Breast epithelium (tissue), 4 donors: ENCODE measurements at regions not wholly inside any gene's neighbourhood (a gene's known extent, or its start where the extent isn't known, plus 50 kb on each side); places are given as distances from the start of the nearest gene placed in this dataset.

Source experiments
- DNase-seq, 2 donors: peaks; one replicate each; pipeline ENCODE4 v3.0.0-alpha.2; 2019; ENCODE audit warnings: low spot score in 2 of 2
- H3K27ac ChIP-seq, 2 donors: fragments of 200-600 bp; sonication (generic) in 1 of 2; one replicate each; pipeline ENCODE4 v1.5.1; 2016 to 2019; ENCODE audit warnings: mild to moderate bottlenecking in 1 of 2
- H3K27me3 ChIP-seq, 2 donors: fragments of 200-600 bp; sonication (generic) in 1 of 2; one replicate each; pipeline versions ENCODE4 v1.5.1 to v1.6.0; 2017 to 2019; ENCODE audit warnings: control low read depth in 1 of 2, mild to moderate bottlenecking in 1 of 2
- H3K36me3 ChIP-seq: fragments of 200-600 bp; one replicate; pipeline ENCODE4 v1.5.1; 2019
- H3K4me1 ChIP-seq, 2 donors: fragments of 200-600 bp; sonication (generic); one replicate each; pipeline ENCODE4 v1.5.1; 2016 to 2019; ENCODE audit warnings: control low read depth in 1 of 2
- H3K4me3 ChIP-seq, 3 donors: fragments of 200-600 bp; sonication (generic); 1 replicate in 2 of 3; 2 replicates in 1 of 3; pipeline ENCODE4 v1.5.1; 2016 to 2019; ENCODE audit warnings: mild to moderate bottlenecking in 3 of 3, moderate library complexity in 2 of 3
- H3K9me3 ChIP-seq, 2 donors: fragments of 200-600 bp; sonication (generic) in 1 of 2; one replicate each; pipeline ENCODE4 v1.5.1; 2016 to 2019; ENCODE audit warnings: control low read depth in 1 of 2
- POLR2A ChIP-seq: fragments of 450-650 bp; IDR thresholded peaks from one replicate; pipeline ENCODE4 v1.6.1; 2016; ENCODE audit warnings: antibody characterized with exemption, mild to moderate bottlenecking, moderate library complexity
- POLR2AphosphoS5 ChIP-seq, 3 donors: sonication (generic); formaldehyde crosslinking; IDR thresholded peaks; one replicate each; pipeline ENCODE4 v1.6.1; 2017; ENCODE audit warnings: antibody characterized with exemption in 3 of 3
- intact Hi-C: fragments of 100-400 bp; cut with DNase I; formaldehyde crosslinking; loops from one replicate; pipeline ENCODE4 v1.15.1; 2023; ENCODE audit warnings: low total_unique reads
- TF ChIP-seq, protein P1 (sequence below), 3 donors: fragments of 450-650 bp; IDR thresholded peaks; one replicate each; pipeline ENCODE4 v1.5.1; 2016 to 2017; ENCODE audit warnings: antibody characterized with exemption in 3 of 3, mild to moderate bottlenecking in 3 of 3, moderate library complexity in 3 of 3

GRCh38 chr12:5139751-5140150 lies 96.1 kb downstream of the KCNA5 start:
- Histone ChIP-seq H3K36me3 (no peaks in the 10 kb centered on the region), H3K9me3 (peaks cover 0 to 10% of the 10 kb centered on the region in 2 donors), H3K4me1 (no peaks in the 10 kb centered on the region), H3K4me3 (no peak overlapping the region), H3K27ac (no peak overlapping the region), H3K27me3 (no peaks in the 10 kb centered on the region)
- DNase-seq: no peak
- intact Hi-C loops: no loop called here
- no peak for TF ChIP-seq POLR2A

DNA sequence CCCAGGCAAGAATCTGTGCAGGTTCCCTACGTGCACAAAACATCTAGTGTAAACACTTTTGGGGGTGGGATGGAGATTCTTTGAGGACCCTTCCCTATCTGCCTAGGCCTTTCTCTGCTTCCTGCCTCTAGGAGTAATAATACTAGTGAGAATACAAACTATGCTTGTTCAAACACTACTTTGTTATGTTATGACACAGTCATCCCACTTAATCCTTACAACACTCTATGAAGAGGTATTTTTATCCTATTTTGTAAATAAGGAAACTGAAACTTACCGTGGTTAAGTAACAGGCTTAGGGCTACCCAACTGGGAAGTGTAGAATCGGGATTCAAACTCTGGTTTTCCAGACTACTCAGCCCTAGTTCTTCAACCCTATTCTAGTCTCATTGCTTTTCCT lies 96.5 kb downstream of the KCNA5 start:
- Histone ChIP-seq H3K4me3 (no peak overlapping the region), H3K27ac (no peak overlapping the region), H3K36me3 (no peaks in the 10 kb centered on the region), H3K27me3 (no peaks in the 10 kb centered on the region), H3K4me1 (no peaks in the 10 kb centered on the region), H3K9me3 (peaks cover 0 to 10% of the 10 kb centered on the region in 2 donors)
- DNase-seq: no peak
- intact Hi-C loops: no loop called here
- no peak for TF ChIP-seq POLR2A
- TF ChIP-seq, protein P1, sequence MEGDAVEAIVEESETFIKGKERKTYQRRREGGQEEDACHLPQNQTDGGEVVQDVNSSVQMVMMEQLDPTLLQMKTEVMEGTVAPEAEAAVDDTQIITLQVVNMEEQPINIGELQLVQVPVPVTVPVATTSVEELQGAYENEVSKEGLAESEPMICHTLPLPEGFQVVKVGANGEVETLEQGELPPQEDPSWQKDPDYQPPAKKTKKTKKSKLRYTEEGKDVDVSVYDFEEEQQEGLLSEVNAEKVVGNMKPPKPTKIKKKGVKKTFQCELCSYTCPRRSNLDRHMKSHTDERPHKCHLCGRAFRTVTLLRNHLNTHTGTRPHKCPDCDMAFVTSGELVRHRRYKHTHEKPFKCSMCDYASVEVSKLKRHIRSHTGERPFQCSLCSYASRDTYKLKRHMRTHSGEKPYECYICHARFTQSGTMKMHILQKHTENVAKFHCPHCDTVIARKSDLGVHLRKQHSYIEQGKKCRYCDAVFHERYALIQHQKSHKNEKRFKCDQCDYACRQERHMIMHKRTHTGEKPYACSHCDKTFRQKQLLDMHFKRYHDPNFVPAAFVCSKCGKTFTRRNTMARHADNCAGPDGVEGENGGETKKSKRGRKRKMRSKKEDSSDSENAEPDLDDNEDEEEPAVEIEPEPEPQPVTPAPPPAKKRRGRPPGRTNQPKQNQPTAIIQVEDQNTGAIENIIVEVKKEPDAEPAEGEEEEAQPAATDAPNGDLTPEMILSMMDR (IDR thresholded peaks at IDR 0.05): no peak
- TF ChIP-seq POLR2AphosphoS5 (IDR thresholded peaks at IDR 0.05): no peak

DNA sequence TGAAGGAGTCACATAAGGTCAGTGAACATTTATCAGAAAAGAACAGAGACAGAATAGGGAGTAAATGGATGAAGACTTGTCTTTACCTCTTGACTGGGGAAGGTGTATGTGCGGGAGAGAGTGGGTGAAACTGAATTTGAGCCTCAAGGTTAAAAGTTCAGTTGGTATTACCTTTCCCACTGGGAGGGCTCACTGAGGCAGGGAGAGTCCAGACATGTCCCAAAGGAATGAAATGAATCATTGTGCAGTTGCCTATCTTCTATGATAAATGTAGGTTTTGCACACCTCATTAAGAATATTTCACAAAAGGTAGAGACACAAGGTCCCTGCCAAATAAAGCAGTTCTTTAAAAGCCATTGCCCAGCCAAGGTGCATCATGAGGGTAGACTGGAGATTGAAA lies 105.2 kb downstream of the KCNA5 start:
- no peak overlapping the region for H3K4me3 ChIP-seq
- H3K9me3 ChIP-seq: no peaks in the 10 kb centered on the region
- H3K27ac ChIP-seq: no peak overlapping the region
- peaks cover 0 to 5% of the 10 kb centered on the region in 2 donors for H3K27me3 ChIP-seq
- H3K36me3 ChIP-seq: no peaks in the 10 kb centered on the region
- intact Hi-C loops: no loop called here
- TF ChIP-seq POLR2AphosphoS5 (IDR thresholded peaks at IDR 0.05) (no peak), POLR2A (no peak)
- TF ChIP-seq, protein P1 (IDR thresholded peaks at IDR 0.05): no peak
- no peaks in the 10 kb centered on the region for H3K4me1 ChIP-seq
- no peak for DNase-seq

- Histone ChIP-seq H3K27ac (no peak overlapping the region), H3K4me1 (no peaks in the 10 kb centered on the region), H3K27me3 (peaks cover 0 to 5% of the 10 kb centered on the region in 2 donors), H3K36me3 (no peaks in the 10 kb centered on the region), H3K4me3 (no peak overlapping the region), H3K9me3 (no peaks in the 10 kb centered on the region)
- no peak for DNase-seq
- intact Hi-C loops: no loop called here
- no peak for TF ChIP-seq POLR2AphosphoS5 (IDR thresholded peaks at IDR 0.05)
- no peak for TF ChIP-seq POLR2A
- TF ChIP-seq, protein P1 (IDR thresholded peaks at IDR 0.05): no peak
Measured at GRCh38 chr12:5154091-5154490, 110.4 kb downstream of the KCNA5 start.

DNA sequence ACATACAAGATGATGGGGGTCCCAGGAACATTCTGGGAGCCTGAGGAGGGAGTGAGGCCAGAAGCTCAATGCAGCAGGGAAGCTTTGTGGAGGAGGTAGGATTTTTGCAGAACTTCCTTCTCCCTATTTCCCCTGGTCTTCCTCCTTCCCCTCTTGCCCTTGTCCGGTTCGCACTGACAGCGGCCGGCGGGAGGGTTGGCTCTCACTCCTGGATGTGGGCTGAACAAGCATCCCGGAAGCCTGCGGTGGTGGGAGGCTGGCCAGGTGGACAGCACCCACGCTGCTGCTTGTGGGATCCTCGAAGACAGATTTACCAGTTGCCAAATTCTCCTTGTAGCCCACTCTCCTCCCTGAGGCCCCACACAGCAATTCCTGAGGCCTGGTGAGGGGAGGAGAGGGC lies 112.2 kb downstream of the KCNA5 start:
- Histone ChIP-seq H3K27me3 (peaks cover 0 to 2% of the 10 kb centered on the region in 2 donors), H3K4me1 (no peaks in the 10 kb centered on the region), H3K4me3 (no peak overlapping the region), H3K36me3 (no peaks in the 10 kb centered on the region), H3K9me3 (no peaks in the 10 kb centered on the region), H3K27ac (no peak overlapping the region)
- TF ChIP-seq POLR2A: no peak
- TF ChIP-seq, protein P1 (IDR thresholded peaks at IDR 0.05): no peak
- TF ChIP-seq POLR2AphosphoS5 (IDR thresholded peaks at IDR 0.05): no peak
- no peak for DNase-seq
- intact Hi-C loops: no loop called here

DNA sequence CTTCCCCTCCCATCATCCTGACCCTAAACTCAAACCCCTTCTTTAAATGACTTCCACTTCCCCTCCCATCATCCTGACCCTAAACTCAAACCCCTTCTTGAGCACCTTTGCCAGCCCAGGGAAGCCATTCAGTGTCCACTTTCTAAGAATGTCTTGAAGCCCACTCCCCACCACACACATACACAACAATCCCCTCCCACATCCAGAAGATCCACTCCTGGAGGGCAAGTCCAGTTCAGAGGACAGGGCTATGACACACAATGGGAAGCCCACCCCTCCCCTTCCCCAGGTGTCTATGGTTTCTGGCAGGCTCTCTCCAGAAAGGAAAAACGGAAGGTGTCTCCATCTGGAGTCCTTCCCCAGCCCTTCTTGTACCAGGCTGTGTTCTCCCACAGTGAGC lies 117.1 kb downstream of the KCNA5 start:
- TF ChIP-seq, protein P1 (IDR thresholded peaks at IDR 0.05): no peak
- TF ChIP-seq POLR2A: no peak
- intact Hi-C loops: no loop called here
- Histone ChIP-seq H3K27me3 (peaks cover 0 to 14% of the 10 kb centered on the region in 2 donors), H3K4me3 (no peak overlapping the region), H3K9me3 (no peaks in the 10 kb centered on the region), H3K27ac (no peak overlapping the region), H3K4me1 (no peaks in the 10 kb centered on the region), H3K36me3 (no peaks in the 10 kb centered on the region)
- DNase-seq: no peak
